HEK293 (cell line): ENCODE measurements at regions not wholly inside any gene's neighbourhood (a gene's known extent, or its start where the extent isn't known, plus 50 kb on each side); places are given as distances from the start of the nearest gene placed in this dataset.

Experiments
- CTCF ChIP-seq: fragments of 450-650 bp; formaldehyde crosslinking; IDR thresholded peaks from 2 replicates; pipeline ENCODE4 v1.5.1; 2016; ENCODE audit warnings: missing biosample characterization, missing genetic modification characterization
- PATZ1 ChIP-seq: fragments of 450-650 bp; formaldehyde crosslinking; IDR thresholded peaks from 2 replicates; pipeline ENCODE4 v1.5.1; 2016; ENCODE audit warnings: missing biosample characterization, missing genetic modification characterization
- SALL2 ChIP-seq: fragments of 450-650 bp; formaldehyde crosslinking; IDR thresholded peaks from 2 replicates; pipeline ENCODE4 v1.5.0; 2017; ENCODE audit warnings: missing biosample characterization, mild to moderate bottlenecking, missing genetic modification characterization, borderline replicate concordance
- TCF7L2 ChIP-seq: IDR thresholded peaks from 2 replicates; pipeline ENCODE4 v1.6.1; 2011; ENCODE audit warnings: low read depth, mild to moderate bottlenecking, inconsistent platforms, low read length, moderate library complexity, borderline replicate concordance
- ZNF311 ChIP-seq: fragments of 450-650 bp; formaldehyde crosslinking; IDR thresholded peaks from 2 replicates; pipeline ENCODE4 v1.5.1; 2017; ENCODE audit warnings: missing biosample characterization, missing genetic modification characterization, borderline replicate concordance
- TF ChIP-seq, protein P1 (sequence below): fragments of 450-650 bp; formaldehyde crosslinking; IDR thresholded peaks from 2 replicates; pipeline ENCODE4 v1.5.1; 2016; ENCODE audit warnings: missing biosample characterization, missing genetic modification characterization
- TF ChIP-seq, protein P2 (sequence below): fragments of 450-650 bp; formaldehyde crosslinking; IDR thresholded peaks from 2 replicates; pipeline ENCODE4 v1.5.1; 2016; ENCODE audit warnings: missing biosample characterization, missing genetic modification characterization

DNA sequence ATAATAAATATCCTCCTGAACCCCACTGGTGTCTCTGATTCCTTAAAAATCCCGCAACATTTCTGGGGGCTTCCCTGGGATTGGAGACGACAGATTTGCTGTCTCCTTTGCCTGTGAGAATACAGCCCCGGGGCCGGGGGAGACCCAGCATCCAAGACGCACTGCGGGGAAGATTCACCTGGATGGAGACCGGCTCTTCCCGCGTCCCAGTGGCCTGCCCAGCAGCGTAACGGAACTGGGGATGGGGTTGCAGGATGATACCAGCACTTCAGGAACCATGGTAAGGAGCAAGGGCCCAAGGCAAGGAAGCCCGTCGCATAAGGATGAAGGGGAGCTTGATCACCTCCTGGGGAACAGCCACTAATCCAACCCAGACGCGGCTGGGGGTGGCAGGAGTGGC lies 53.3 kb upstream of the OR4C15 start:
- no peak for TF ChIP-seq SALL2 (tag by site-specific recombination)
- TF ChIP-seq CTCF (tag by site-specific recombination), result no peak
- no peak for TF ChIP-seq ZNF311 (tag by site-specific recombination)
- no peak for TF ChIP-seq PATZ1 (tag by site-specific recombination)
- TF ChIP-seq, protein P1, sequence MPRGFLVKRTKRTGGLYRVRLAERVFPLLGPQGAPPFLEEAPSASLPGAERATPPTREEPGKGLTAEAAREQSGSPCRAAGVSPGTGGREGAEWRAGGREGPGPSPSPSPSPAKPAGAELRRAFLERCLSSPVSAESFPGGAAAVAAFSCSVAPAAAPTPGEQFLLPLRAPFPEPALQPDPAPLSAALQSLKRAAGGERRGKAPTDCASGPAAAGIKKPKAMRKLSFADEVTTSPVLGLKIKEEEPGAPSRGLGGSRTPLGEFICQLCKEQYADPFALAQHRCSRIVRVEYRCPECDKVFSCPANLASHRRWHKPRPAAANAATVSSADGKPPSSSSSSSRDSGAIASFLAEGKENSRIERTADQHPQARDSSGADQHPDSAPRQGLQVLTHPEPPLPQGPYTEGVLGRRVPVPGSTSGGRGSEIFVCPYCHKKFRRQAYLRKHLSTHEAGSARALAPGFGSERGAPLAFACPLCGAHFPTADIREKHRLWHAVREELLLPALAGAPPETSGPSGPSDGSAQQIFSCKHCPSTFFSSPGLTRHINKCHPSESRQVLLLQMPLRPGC (tag by site-specific recombination), result no peak
- TF ChIP-seq, protein P2, sequence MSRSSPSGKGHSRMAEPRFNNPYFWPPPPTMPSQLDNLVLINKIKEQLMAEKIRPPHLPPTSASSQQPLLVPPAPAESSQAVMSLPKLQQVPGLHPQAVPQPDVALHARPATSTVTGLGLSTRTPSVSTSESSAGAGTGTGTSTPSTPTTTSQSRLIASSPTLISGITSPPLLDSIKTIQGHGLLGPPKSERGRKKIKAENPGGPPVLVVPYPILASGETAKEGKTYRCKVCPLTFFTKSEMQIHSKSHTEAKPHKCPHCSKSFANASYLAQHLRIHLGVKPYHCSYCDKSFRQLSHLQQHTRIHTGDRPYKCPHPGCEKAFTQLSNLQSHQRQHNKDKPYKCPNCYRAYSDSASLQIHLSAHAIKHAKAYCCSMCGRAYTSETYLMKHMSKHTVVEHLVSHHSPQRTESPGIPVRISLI (tag by site-specific recombination), result no peak
- TF ChIP-seq TCF7L2, result no peak
